DMS79 treated with DMSO at 0.1 percent for 48 hours (cell line): ENCODE measurements at regions not wholly inside any gene's neighbourhood (a gene's known extent, or its start where the extent isn't known, plus 50 kb on each side); places are given as distances from the start of the nearest gene placed in this dataset.

Source experiments
- DNase-seq: peaks from one replicate; lab custom pipeline; 2025; lab: John Stamatoyannopoulos, UW

- DNase-seq: no peak
These were observed 59.9 kb downstream of the BMP4 start for GRCh38 chr14:53896726-53897125.

- DNase-seq: no peak
These were observed 62.2 kb downstream of the BMP4 start for GRCh38 chr14:53894456-53894855.

- no peak for DNase-seq
These were observed 63.3 kb downstream of the BMP4 start for GRCh38 chr14:53893374-53893773.

- DNase-seq: no peak
These were observed 66.0 kb downstream of the BMP4 start for GRCh38 chr14:53890611-53891101.

- DNase-seq: no peak
These were observed 67.9 kb downstream of the BMP4 start for GRCh38 chr14:53888535-53889386.

- DNase-seq: no peak
These were observed 71.4 kb downstream of the BMP4 start for GRCh38 chr14:53885136-53885640.

GRCh38 chr14:53884601-53885000 lies 72.0 kb downstream of the BMP4 start:
- DNase-seq: no peak

- DNase-seq: no peak
These were observed 72.9 kb downstream of the BMP4 start for GRCh38 chr14:53883739-53884138.

GRCh38 chr14:53882684-53883083 lies 73.9 kb downstream of the BMP4 start:
- no peak for DNase-seq

- no peak for DNase-seq
These were observed 74.7 kb downstream of the BMP4 start for GRCh38 chr14:53881921-53882320.

GRCh38 chr14:53881161-53881871 lies 75.3 kb downstream of the BMP4 start:
- no peak for DNase-seq

- no peak for DNase-seq
These were observed 75.9 kb downstream of the BMP4 start for GRCh38 chr14:53880761-53881160.

- no peak for DNase-seq
These were observed 76.9 kb downstream of the BMP4 start for GRCh38 chr14:53879747-53880146.

GRCh38 chr14:53879022-53879686 lies 77.5 kb downstream of the BMP4 start:
- DNase-seq: no peak

GRCh38 chr14:53875324-53875897 lies 81.2 kb downstream of the BMP4 start:
- no peak for DNase-seq

GRCh38 chr14:53874704-53875103 lies 81.9 kb downstream of the BMP4 start:
- no peak for DNase-seq

GRCh38 chr14:53872681-53873089 lies 83.9 kb downstream of the BMP4 start:
- DNase-seq: no peak

GRCh38 chr14:53871951-53872350 lies 84.7 kb downstream of the BMP4 start:
- no peak for DNase-seq

- DNase-seq: no peak
These were observed 85.6 kb downstream of the BMP4 start for GRCh38 chr14:53871011-53871410.

- no peak for DNase-seq
These were observed 90.9 kb downstream of the BMP4 start for GRCh38 chr14:53865711-53866110.

GRCh38 chr14:53861781-53862180 lies 94.8 kb downstream of the BMP4 start:
- no peak for DNase-seq

GRCh38 chr14:53858345-53858684 lies 98.3 kb downstream of the BMP4 start:
- no peak for DNase-seq
